Fibroblast of lung (primary cell): ENCODE measurements at regions not wholly inside any gene's neighbourhood (a gene's known extent, or its start where the extent isn't known, plus 50 kb on each side); places are given as distances from the start of the nearest gene placed in this dataset.

ENCODE experiments used
- DNase-seq, 2 donors: peaks; one replicate each; pipeline versions ENCODE4 v3.0.0 to v3.0.0-alpha.2; 2010; ENCODE audit warnings: low read depth in 2 of 2
- H2AFZ ChIP-seq: 2 replicates; pipeline ENCODE4 v1.5.1; 2012; ENCODE audit warnings: low read length, control low read depth, inconsistent platforms
- H3K27ac ChIP-seq: 2 replicates; pipeline ENCODE4 v1.5.1; 2011; ENCODE audit warnings: low read length, control low read depth; ENCODE audit not compliant: insufficient read depth
- H3K27me3 ChIP-seq: 2 replicates; pipeline ENCODE4 v1.5.1; 2011; ENCODE audit warnings: mild to moderate bottlenecking, low read length; ENCODE audit not compliant: control insufficient read depth, insufficient read depth
- H3K36me3 ChIP-seq: 2 replicates; pipeline ENCODE4 v1.5.1; 2011; ENCODE audit warnings: low read length; ENCODE audit not compliant: control insufficient read depth, insufficient read depth
- H3K4me1 ChIP-seq: 2 replicates; pipeline ENCODE4 v1.5.1; 2011; ENCODE audit warnings: low read length; ENCODE audit not compliant: control insufficient read depth, insufficient read depth; ENCODE audit errors: extremely low read depth
- H3K4me2 ChIP-seq: 2 replicates; pipeline ENCODE4 v1.5.1; 2011; ENCODE audit warnings: low read length, control low read depth; ENCODE audit not compliant: insufficient read depth; ENCODE audit errors: extremely low read depth
- H3K4me3 ChIP-seq, 4 experiments: fragments of 200-600 bp in 1 of 4; sonication (generic) in 1 of 4; replicated peaks in 1 of 4; 2 replicates each; pipeline ENCODE4 v1.5.1; 2011 to 2016; ENCODE audit warnings: low read length in 4 of 4, low read depth in 3 of 4, mild to moderate bottlenecking in 3 of 4, control low read depth in 2 of 4, inconsistent platforms in 1 of 4, mixed read lengths in 1 of 4; ENCODE audit not compliant: insufficient read depth in 1 of 4; ENCODE audit errors: control extremely low read depth in 1 of 4
- H3K79me2 ChIP-seq: 2 replicates; pipeline ENCODE4 v1.5.1; 2012; ENCODE audit warnings: mild to moderate bottlenecking, low read length, inconsistent platforms; ENCODE audit not compliant: control insufficient read depth, insufficient read depth
- H3K9ac ChIP-seq: 2 replicates; pipeline ENCODE4 v1.5.1; 2011; ENCODE audit warnings: mild to moderate bottlenecking, low read length, control low read depth; ENCODE audit not compliant: insufficient read depth
- H3K9me3 ChIP-seq: 2 replicates; pipeline ENCODE4 v1.5.1; 2012; ENCODE audit warnings: low read depth, low read length; ENCODE audit not compliant: control insufficient read depth, insufficient read depth
- H4K20me1 ChIP-seq: 2 replicates; pipeline ENCODE4 v1.5.1; 2011; ENCODE audit warnings: low read length; ENCODE audit not compliant: control insufficient read depth, insufficient read depth; ENCODE audit errors: extremely low read depth
- EZH2 ChIP-seq: IDR thresholded peaks from 2 replicates; pipeline ENCODE4 v1.5.1; 2012; ENCODE audit warnings: low read length, control low read depth, mild to moderate bottlenecking; ENCODE audit errors: missing control alignments
- TF ChIP-seq, protein P1 (sequence below), 2 donors: IDR thresholded peaks in 1 of 2; conservative IDR thresholded peaks in 1 of 2; 1 replicate in 1 of 2; 2 replicates in 1 of 2; pipeline ENCODE4 v1.5.1; 2011 to 2012; ENCODE audit warnings: low read length in 2 of 2, control low read depth in 1 of 2, inconsistent platforms in 1 of 2, low read depth in 1 of 2, mild to moderate bottlenecking in 1 of 2

DNA sequence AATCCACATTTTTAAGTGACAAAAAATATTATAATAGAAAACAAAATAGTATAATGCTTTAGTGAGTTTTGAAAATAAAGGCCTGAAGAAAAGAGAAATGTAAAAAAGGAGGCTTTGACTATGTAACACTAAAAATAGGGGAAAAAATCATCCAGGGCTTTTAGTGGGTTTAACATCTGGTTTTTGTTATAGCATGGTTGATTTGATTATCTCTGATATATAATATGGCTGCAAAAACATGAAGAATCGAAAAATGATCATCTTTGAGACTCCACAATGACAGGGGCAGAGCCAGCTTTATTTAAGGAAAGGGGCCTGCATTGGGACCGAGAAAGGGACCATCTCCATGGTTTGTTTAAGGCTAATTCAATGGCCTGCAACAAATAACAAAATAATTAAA, 393.8 kb downstream of the PLK2 start:
- H3K36me3 ChIP-seq, result no peaks in the 10 kb centered on the region
- no peaks in the 10 kb centered on the region for H3K9me3 ChIP-seq
- TF ChIP-seq, protein P1, sequence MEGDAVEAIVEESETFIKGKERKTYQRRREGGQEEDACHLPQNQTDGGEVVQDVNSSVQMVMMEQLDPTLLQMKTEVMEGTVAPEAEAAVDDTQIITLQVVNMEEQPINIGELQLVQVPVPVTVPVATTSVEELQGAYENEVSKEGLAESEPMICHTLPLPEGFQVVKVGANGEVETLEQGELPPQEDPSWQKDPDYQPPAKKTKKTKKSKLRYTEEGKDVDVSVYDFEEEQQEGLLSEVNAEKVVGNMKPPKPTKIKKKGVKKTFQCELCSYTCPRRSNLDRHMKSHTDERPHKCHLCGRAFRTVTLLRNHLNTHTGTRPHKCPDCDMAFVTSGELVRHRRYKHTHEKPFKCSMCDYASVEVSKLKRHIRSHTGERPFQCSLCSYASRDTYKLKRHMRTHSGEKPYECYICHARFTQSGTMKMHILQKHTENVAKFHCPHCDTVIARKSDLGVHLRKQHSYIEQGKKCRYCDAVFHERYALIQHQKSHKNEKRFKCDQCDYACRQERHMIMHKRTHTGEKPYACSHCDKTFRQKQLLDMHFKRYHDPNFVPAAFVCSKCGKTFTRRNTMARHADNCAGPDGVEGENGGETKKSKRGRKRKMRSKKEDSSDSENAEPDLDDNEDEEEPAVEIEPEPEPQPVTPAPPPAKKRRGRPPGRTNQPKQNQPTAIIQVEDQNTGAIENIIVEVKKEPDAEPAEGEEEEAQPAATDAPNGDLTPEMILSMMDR (conservative IDR thresholded peaks at IDR 0.05 in 1 of 2, IDR thresholded peaks at IDR 0.05 in 1 of 2; ENCODE audit: low read depth in 1 of 2, low read length in 2 of 2), result no peak
- no peak for TF ChIP-seq EZH2
- H3K4me1 ChIP-seq, result no peaks in the 10 kb centered on the region
- H2AFZ ChIP-seq, result no peak overlapping the region
- no peak overlapping the region for H3K27ac ChIP-seq
- no peak for DNase-seq
- no peak overlapping the region for H3K4me3 ChIP-seq
- no peaks in the 10 kb centered on the region for H3K79me2 ChIP-seq
- no peak overlapping the region for H3K9ac ChIP-seq
- no peaks in the 10 kb centered on the region for H4K20me1 ChIP-seq
- no peak overlapping the region for H3K4me2 ChIP-seq
- H3K27me3 ChIP-seq, result no peaks in the 10 kb centered on the region

DNA sequence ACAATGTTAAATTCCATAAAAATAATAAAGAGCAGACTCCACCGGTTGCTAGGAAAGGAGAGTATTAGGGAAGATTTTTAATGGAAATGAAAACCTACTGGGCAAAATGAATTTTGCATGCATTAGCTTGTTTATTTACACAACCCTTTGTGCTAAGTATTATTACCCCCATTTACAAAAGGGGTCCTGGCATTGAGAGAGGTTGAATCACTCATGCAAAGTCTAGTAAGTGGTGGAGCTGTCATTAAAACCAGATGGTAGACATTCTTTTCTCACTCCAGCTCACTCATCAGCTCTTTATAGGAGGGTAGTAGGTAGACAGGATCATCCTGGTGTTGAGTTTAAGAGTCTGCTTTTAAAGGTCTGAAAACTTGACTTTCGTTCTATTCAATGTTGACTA, 395.1 kb downstream of the PLK2 start:
- no peak overlapping the region for H3K4me2 ChIP-seq
- DNase-seq, result peak in 1 of 2 donors; percentile 76
- no peaks in the 10 kb centered on the region for H3K79me2 ChIP-seq
- H3K4me1 ChIP-seq, result no peaks in the 10 kb centered on the region
- H3K27ac ChIP-seq, result no peak overlapping the region
- H3K9ac ChIP-seq, result no peak overlapping the region
- H3K4me3 ChIP-seq, result no peak overlapping the region
- no peaks in the 10 kb centered on the region for H3K36me3 ChIP-seq
- TF ChIP-seq, protein P1 (conservative IDR thresholded peaks at IDR 0.05 in 1 of 2, IDR thresholded peaks at IDR 0.05 in 1 of 2; ENCODE audit: low read depth in 1 of 2, low read length in 2 of 2), result no peak
- no peak for TF ChIP-seq EZH2
- H3K27me3 ChIP-seq, result no peaks in the 10 kb centered on the region
- H2AFZ ChIP-seq, result no peak overlapping the region
- H3K9me3 ChIP-seq, result no peaks in the 10 kb centered on the region
- H4K20me1 ChIP-seq, result no peaks in the 10 kb centered on the region

DNA sequence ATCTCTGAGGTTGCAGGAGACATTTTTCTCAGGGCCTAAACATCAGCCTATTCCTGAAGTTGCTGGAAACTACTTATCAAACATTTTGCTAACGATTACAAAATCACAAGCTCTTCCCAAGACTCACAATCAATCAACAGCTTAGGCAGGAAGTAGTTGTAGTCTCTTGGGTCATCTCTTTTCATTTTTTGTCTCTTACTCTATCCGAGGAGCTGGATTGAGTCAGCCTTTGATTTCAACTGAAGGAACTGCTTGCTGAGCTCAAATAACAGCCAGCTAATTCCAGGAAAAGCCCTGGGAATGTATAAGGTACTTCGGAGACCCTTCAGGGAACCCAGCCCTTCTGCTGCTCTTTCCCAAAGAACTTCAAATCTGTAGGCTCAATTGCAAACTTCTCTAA, 398.9 kb downstream of the PLK2 start:
- peak; percentile 36 to 71 for DNase-seq
- no peaks in the 10 kb centered on the region for H3K36me3 ChIP-seq
- no peak overlapping the region for H3K4me2 ChIP-seq
- no peaks in the 10 kb centered on the region for H3K9me3 ChIP-seq
- TF ChIP-seq, protein P1 (conservative IDR thresholded peaks at IDR 0.05 in 1 of 2, IDR thresholded peaks at IDR 0.05 in 1 of 2; ENCODE audit: low read depth in 1 of 2, low read length in 2 of 2), result no peak
- no peak for TF ChIP-seq EZH2
- no peaks in the 10 kb centered on the region for H3K4me1 ChIP-seq
- no peaks in the 10 kb centered on the region for H3K27me3 ChIP-seq
- H4K20me1 ChIP-seq, result no peaks in the 10 kb centered on the region
- no peaks in the 10 kb centered on the region for H3K79me2 ChIP-seq
- no peak overlapping the region for H3K9ac ChIP-seq
- no peak overlapping the region for H2AFZ ChIP-seq
- no peak overlapping the region for H3K27ac ChIP-seq
- no peak overlapping the region for H3K4me3 ChIP-seq
